NCI-H345 treated with DMSO at 0.1 percent for 48 hours (cell line): ENCODE measurements at regions not wholly inside any gene's neighbourhood (a gene's known extent, or its start where the extent isn't known, plus 50 kb on each side); places are given as distances from the start of the nearest gene placed in this dataset.
"Not testable (repeated sequence)": the region's sequence is repeated elsewhere in the genome, so short reads cannot be mapped to it uniquely, and the experiment has no call there.

Source experiments
- DNase-seq: peaks from one replicate; lab custom pipeline; 2025; ENCODE audit not compliant: unreplicated experiment; lab: John Stamatoyannopoulos, UW

GRCh38 chr1:99361406-99361805, 97.1 kb downstream of the PLPPR4 start:
- no peak for DNase-seq

- DNase-seq: no peak
These were observed 99.2 kb downstream of the PLPPR4 start for GRCh38 chr1:99363531-99363930.

GRCh38 chr1:99365141-99365540, 100.8 kb downstream of the PLPPR4 start:
- DNase-seq: no peak

- no peak for DNase-seq
These were observed 101.3 kb downstream of the PLPPR4 start for GRCh38 chr1:99365545-99365944.

- DNase-seq: no peak
These were observed 104.9 kb downstream of the PLPPR4 start for GRCh38 chr1:99369154-99369553.

GRCh38 chr1:99370476-99370875, 106.2 kb downstream of the PLPPR4 start:
- no peak for DNase-seq

- DNase-seq: no peak
These were observed 107.1 kb downstream of the PLPPR4 start for GRCh38 chr1:99371413-99371812.

- DNase-seq: no peak
These were observed 109.8 kb downstream of the PLPPR4 start for GRCh38 chr1:99374109-99374508.

GRCh38 chr1:99374693-99375092, 110.4 kb downstream of the PLPPR4 start:
- DNase-seq: not testable (repeated sequence)

GRCh38 chr1:99384021-99384420, 119.7 kb downstream of the PLPPR4 start:
- no peak for DNase-seq

- DNase-seq: no peak
These were observed 121.6 kb downstream of the PLPPR4 start for GRCh38 chr1:99385852-99386251.

GRCh38 chr1:99396389-99396788, 132.1 kb downstream of the PLPPR4 start:
- DNase-seq: no peak

- no peak for DNase-seq
These were observed 132.7 kb downstream of the PLPPR4 start for GRCh38 chr1:99397029-99397428.

- DNase-seq: no peak
These were observed 133.6 kb downstream of the PLPPR4 start for GRCh38 chr1:99397863-99398262.

GRCh38 chr1:99401556-99401955, 137.3 kb downstream of the PLPPR4 start:
- not testable (repeated sequence) for DNase-seq

GRCh38 chr1:99404399-99404798, 140.1 kb downstream of the PLPPR4 start:
- DNase-seq: not testable (repeated sequence)

- DNase-seq: not testable (repeated sequence)
These were observed 141.0 kb downstream of the PLPPR4 start for GRCh38 chr1:99405325-99405724.

GRCh38 chr1:99407018-99407417, 142.7 kb downstream of the PLPPR4 start:
- DNase-seq: no peak

GRCh38 chr1:99424087-99424486, 159.8 kb downstream of the PLPPR4 start:
- DNase-seq: no peak

- DNase-seq: no peak
These were observed 165.5 kb downstream of the PLPPR4 start for GRCh38 chr1:99429754-99430153.

- DNase-seq: no peak
These were observed 174.5 kb downstream of the PLPPR4 start for GRCh38 chr1:99438656-99439230.

GRCh38 chr1:99439433-99440075, 175.3 kb downstream of the PLPPR4 start:
- no peak for DNase-seq
